SK-N-SH treated with all-trans-retinoic acid at 6 μM for 48 hours (cell line): ENCODE measurements at regions not wholly inside any gene's neighbourhood (a gene's known extent, or its start where the extent isn't known, plus 50 kb on each side); places are given as distances from the start of the nearest gene placed in this dataset.

Source experiments
- ATAC-seq: fragments of 200-7000 bp; cut with Tn5 transposase; 3 replicates; pipeline ENCODE4 v1.9.1; 2020; ENCODE audit warnings: mild to moderate bottlenecking, moderate library complexity
- ARNTL ChIP-seq: fragments of 450-650 bp; formaldehyde crosslinking; IDR thresholded peaks from 2 replicates; pipeline ENCODE4 v1.5.0; 2020; ENCODE audit warnings: low read depth, mild to moderate bottlenecking, moderate library complexity, borderline replicate concordance
- BACH2 ChIP-seq: fragments of 250-450 bp; sonication (Bioruptor Pico); IDR thresholded peaks from 2 replicates; pipeline ENCODE4 v1.9.0; 2021; ENCODE audit warnings: mild to moderate bottlenecking, borderline replicate concordance
- ESRRG ChIP-seq: fragments of 250-450 bp; sonication (Bioruptor Pico); IDR thresholded peaks from 2 replicates; pipeline ENCODE4 v1.6.1; 2021; ENCODE audit warnings: mild to moderate bottlenecking
- GLIS3 ChIP-seq: fragments of 250-450 bp; sonication (Bioruptor Pico); IDR thresholded peaks from 2 replicates; pipeline ENCODE4 v1.5.0; 2020; ENCODE audit warnings: mild to moderate bottlenecking, moderate library complexity
- ISL1 ChIP-seq: fragments of 250-450 bp; sonication (Bioruptor Pico); IDR thresholded peaks from 2 replicates; pipeline ENCODE4 v2.1.2; 2022; ENCODE audit warnings: mild to moderate bottlenecking, moderate library complexity
- OSR1 ChIP-seq: fragments of 250-450 bp; sonication (Bioruptor Pico); IDR thresholded peaks from 2 replicates; pipeline ENCODE4 v1.8.0; 2022; ENCODE audit warnings: moderate library complexity, mild to moderate bottlenecking, inconsistent platforms
- RARB ChIP-seq: fragments of 250-450 bp; sonication (Bioruptor Pico); IDR thresholded peaks from 2 replicates; pipeline ENCODE4 v1.8.0; 2021; ENCODE audit warnings: mild to moderate bottlenecking, moderate library complexity
- TCF4 ChIP-seq: fragments of 250-450 bp; sonication (Bioruptor Pico); IDR thresholded peaks from 2 replicates; pipeline ENCODE4 v1.8.0; 2021; ENCODE audit warnings: mild to moderate bottlenecking, moderate library complexity, borderline replicate concordance
- TOX ChIP-seq: fragments of 250-450 bp; sonication (Bioruptor Pico); IDR thresholded peaks from 2 replicates; pipeline ENCODE4 v1.8.0; 2021; ENCODE audit warnings: mild to moderate bottlenecking, moderate library complexity, borderline replicate concordance
- ZFP3 ChIP-seq: fragments of 250-450 bp; sonication (Bioruptor Pico); IDR thresholded peaks from 2 replicates; pipeline ENCODE4 v1.5.0; 2020; ENCODE audit warnings: mild to moderate bottlenecking, moderate library complexity
- ZFP30 ChIP-seq: fragments of 450-650 bp; formaldehyde crosslinking; IDR thresholded peaks from 2 replicates; pipeline ENCODE4 v1.5.0; 2022; ENCODE audit warnings: mild to moderate bottlenecking, moderate library complexity
- ZNF565 ChIP-seq: fragments of 450-650 bp; formaldehyde crosslinking; conservative IDR thresholded peaks from 2 replicates; pipeline ENCODE4 v1.5.0; 2020; ENCODE audit warnings: low read depth, mild to moderate bottlenecking, moderate library complexity
- ZNF70 ChIP-seq: fragments of 450-650 bp; formaldehyde crosslinking; IDR thresholded peaks from 2 replicates; pipeline ENCODE4 v1.5.0; 2020; ENCODE audit warnings: mild to moderate bottlenecking, moderate library complexity
- ZNF8 ChIP-seq: fragments of 450-650 bp; formaldehyde crosslinking; IDR thresholded peaks from 2 replicates; pipeline ENCODE4 v1.5.0; 2020; ENCODE audit warnings: mild to moderate bottlenecking, moderate library complexity
- TF ChIP-seq, protein P1 (sequence below): fragments of 250-450 bp; sonication (Bioruptor Pico); IDR thresholded peaks from 2 replicates; pipeline ENCODE4 v1.5.1; 2021; ENCODE audit warnings: mild to moderate bottlenecking, moderate library complexity
- TF ChIP-seq, protein P2 (sequence below): fragments of 250-450 bp; sonication (Bioruptor Pico); IDR thresholded peaks from 2 replicates; pipeline ENCODE4 v1.5.0; 2020; ENCODE audit warnings: mild to moderate bottlenecking, moderate library complexity
- TF ChIP-seq, protein P3 (sequence below): fragments of 250-450 bp; sonication (Bioruptor Pico); IDR thresholded peaks from 2 replicates; pipeline ENCODE4 v1.8.0; 2020; ENCODE audit warnings: mild to moderate bottlenecking, moderate library complexity, borderline replicate concordance

DNA sequence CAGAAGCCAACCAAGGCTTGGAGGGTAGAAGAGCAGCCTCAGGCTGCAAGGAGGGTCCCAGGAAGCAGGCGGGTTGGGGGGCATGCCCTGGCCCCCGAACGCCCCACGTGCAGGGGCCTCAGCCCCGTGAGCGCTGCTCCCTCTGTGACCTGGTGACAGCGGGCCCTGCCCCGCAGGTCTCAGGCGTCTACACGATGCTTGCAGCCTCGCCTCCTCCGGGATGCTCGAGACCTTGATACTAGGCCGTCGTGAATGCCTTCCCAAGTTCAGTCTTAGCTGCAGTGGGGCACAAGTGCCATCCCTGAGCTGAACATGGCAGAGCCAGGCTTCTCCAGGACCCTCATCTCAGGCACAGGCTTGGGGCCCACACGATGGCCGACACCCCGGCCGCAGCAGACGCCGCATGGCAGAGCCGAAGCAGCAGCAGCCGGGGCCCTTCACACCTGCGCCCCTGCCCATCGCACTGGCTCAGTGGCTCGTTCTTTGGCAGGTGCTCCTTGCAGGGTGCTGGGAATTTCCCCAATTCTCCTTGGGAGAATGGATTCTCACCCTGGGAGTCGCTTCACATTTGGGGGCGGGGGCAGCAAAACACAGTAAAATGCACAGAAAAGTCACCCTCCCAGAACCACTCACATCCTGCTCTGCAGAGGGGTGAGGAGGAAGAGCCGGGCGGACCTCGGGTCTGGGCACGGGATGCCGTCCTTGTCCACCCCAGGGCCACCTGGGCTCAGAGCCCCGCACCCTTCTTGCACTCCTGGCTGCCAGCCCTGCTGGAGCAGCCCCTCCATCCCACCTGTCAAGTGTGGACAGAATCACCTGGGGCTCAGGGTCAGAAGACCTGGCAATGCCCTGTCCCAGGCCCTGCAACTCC, 161.8 kb downstream of the DLL1 start:
- ATAC-seq: no peak
- TF ChIP-seq RARB (CRISPR knock-in tag) (no peak), TCF4 (no peak), ZNF8 (CRISPR knock-in tag) (no peak), ESRRG (no peak), GLIS3 (CRISPR knock-in tag) (no peak), ARNTL (CRISPR knock-in tag) (no peak), OSR1 (CRISPR knock-in tag) (no peak)
- TF ChIP-seq, protein P1, sequence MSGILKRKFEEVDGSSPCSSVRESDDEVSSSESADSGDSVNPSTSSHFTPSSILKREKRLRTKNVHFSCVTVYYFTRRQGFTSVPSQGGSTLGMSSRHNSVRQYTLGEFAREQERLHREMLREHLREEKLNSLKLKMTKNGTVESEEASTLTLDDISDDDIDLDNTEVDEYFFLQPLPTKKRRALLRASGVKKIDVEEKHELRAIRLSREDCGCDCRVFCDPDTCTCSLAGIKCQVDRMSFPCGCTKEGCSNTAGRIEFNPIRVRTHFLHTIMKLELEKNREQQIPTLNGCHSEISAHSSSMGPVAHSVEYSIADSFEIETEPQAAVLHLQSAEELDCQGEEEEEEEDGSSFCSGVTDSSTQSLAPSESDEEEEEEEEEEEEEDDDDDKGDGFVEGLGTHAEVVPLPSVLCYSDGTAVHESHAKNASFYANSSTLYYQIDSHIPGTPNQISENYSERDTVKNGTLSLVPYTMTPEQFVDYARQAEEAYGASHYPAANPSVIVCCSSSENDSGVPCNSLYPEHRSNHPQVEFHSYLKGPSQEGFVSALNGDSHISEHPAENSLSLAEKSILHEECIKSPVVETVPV (CRISPR knock-in tag): no peak
- TF ChIP-seq, protein P2, sequence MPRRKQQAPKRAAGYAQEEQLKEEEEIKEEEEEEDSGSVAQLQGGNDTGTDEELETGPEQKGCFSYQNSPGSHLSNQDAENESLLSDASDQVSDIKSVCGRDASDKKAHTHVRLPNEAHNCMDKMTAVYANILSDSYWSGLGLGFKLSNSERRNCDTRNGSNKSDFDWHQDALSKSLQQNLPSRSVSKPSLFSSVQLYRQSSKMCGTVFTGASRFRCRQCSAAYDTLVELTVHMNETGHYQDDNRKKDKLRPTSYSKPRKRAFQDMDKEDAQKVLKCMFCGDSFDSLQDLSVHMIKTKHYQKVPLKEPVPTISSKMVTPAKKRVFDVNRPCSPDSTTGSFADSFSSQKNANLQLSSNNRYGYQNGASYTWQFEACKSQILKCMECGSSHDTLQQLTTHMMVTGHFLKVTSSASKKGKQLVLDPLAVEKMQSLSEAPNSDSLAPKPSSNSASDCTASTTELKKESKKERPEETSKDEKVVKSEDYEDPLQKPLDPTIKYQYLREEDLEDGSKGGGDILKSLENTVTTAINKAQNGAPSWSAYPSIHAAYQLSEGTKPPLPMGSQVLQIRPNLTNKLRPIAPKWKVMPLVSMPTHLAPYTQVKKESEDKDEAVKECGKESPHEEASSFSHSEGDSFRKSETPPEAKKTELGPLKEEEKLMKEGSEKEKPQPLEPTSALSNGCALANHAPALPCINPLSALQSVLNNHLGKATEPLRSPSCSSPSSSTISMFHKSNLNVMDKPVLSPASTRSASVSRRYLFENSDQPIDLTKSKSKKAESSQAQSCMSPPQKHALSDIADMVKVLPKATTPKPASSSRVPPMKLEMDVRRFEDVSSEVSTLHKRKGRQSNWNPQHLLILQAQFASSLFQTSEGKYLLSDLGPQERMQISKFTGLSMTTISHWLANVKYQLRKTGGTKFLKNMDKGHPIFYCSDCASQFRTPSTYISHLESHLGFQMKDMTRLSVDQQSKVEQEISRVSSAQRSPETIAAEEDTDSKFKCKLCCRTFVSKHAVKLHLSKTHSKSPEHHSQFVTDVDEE (CRISPR knock-in tag): no peak

DNA sequence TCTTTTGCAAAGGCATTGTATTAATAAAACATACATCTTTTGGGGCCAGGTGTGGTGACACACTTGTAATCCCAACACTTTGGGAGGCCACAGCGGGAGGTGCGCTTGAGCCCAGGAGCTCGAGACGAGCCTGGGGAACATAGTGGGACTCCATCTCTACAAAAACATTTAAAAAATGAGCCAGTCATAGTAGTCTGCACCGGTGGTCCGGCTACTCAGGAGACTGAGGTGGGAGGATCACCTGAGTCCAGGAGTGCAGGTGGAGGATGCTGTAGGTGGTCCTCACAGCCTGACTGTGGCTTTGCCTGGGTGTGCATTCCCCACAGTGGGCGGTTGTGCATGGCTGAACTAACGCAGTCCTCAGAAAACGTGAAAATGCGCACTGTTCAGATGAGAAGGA, 162.5 kb downstream of the DLL1 start:
- TF ChIP-seq, protein P2 (CRISPR knock-in tag): no peak
- TF ChIP-seq ZNF565 (CRISPR knock-in tag): no peak
- TF ChIP-seq, protein P3, sequence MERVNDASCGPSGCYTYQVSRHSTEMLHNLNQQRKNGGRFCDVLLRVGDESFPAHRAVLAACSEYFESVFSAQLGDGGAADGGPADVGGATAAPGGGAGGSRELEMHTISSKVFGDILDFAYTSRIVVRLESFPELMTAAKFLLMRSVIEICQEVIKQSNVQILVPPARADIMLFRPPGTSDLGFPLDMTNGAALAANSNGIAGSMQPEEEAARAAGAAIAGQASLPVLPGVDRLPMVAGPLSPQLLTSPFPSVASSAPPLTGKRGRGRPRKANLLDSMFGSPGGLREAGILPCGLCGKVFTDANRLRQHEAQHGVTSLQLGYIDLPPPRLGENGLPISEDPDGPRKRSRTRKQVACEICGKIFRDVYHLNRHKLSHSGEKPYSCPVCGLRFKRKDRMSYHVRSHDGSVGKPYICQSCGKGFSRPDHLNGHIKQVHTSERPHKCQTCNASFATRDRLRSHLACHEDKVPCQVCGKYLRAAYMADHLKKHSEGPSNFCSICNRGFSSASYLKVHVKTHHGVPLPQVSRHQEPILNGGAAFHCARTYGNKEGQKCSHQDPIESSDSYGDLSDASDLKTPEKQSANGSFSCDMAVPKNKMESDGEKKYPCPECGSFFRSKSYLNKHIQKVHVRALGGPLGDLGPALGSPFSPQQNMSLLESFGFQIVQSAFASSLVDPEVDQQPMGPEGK (CRISPR knock-in tag): no peak
- TF ChIP-seq TCF4: no peak
- TF ChIP-seq ZNF70 (CRISPR knock-in tag): no peak
- no peak for TF ChIP-seq ESRRG
- TF ChIP-seq ISL1 (CRISPR knock-in tag): no peak
- no peak for TF ChIP-seq TOX (CRISPR knock-in tag)
- TF ChIP-seq RARB (CRISPR knock-in tag): no peak
- TF ChIP-seq ZFP30 (CRISPR knock-in tag): no peak
- no peak for TF ChIP-seq OSR1 (CRISPR knock-in tag)
- no peak for TF ChIP-seq ZFP3 (CRISPR knock-in tag)
- ATAC-seq: no peak

DNA sequence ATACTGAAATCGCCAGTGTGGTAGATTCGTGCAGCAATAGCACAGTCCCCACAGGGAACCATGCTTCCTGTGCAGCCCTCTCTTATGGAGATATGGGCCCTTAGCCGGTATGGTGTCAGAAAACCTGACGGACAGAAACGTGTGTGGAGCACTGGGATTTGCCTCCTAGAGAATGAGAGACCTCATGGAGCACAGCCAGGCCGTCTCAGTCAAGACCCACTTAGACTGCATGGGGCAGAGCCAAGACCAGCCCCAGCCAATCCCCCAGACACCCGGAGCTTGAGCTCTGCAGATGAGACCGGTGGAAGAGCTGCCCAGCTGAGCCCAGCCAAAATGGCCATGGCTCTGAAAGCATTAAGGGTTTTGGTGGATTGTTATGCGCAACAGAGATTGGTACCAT, 163.7 kb downstream of the DLL1 start:
- ATAC-seq: no peak
- TF ChIP-seq BACH2 (CRISPR knock-in tag): no peak
- TF ChIP-seq, protein P2 (CRISPR knock-in tag): no peak
- TF ChIP-seq ZNF8 (CRISPR knock-in tag): no peak
- TF ChIP-seq, protein P3 (CRISPR knock-in tag): no peak
- no peak for TF ChIP-seq RARB (CRISPR knock-in tag)
- TF ChIP-seq, all 23 proteins: peak for 0
